ENCODE measurements at regions not wholly inside any gene's neighbourhood (a gene's known extent, or its start where the extent isn't known, plus 50 kb on each side); places are given as distances from the start of the nearest gene placed in this dataset.

DNA sequence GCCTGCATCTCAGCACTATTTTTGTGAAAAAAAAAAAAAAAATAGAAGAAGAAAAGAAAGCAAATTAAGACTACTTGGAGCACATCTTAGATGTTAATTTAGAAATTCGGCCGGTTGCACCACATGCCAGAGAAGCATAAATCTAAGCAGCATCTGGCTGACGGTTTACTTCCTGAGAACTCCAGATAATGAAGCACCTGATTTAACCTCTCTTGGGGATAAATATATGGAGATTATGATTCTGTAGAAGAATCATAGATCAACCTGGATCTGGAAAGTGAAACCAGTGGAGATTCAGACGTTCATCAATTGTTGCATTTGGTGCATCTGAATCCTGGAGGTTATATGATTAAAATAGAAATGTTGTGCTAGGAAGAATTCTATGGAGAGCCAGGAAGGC, 102.1 kb upstream of the SH3BP4 start:
- Histone ChIP-seq H4K91ac (ENCODE audit: insufficient read length, low read depth, low read length) (no peak overlapping the region), H4K8ac (replicated peaks; ENCODE audit: insufficient read length, low read depth, low read length) (no peak overlapping the region), H2BK20ac (ENCODE audit: low read depth, low read length, poor library complexity, severe bottlenecking) (no peak overlapping the region), H3K27ac (ENCODE audit: insufficient read length, low read depth, low read length) (no peak overlapping the region), H3K23me2 (ENCODE audit: insufficient read length, low read depth, low read length, poor library complexity, severe bottlenecking) (no peaks in the 10 kb centered on the region), H2BK120ac (ENCODE audit: low read depth, low read length, poor library complexity, severe bottlenecking) (no peak overlapping the region), H3T11ph (ENCODE audit: low read length) (no peak overlapping the region), H3K56ac (ENCODE audit: insufficient read length, low read depth, low read length) (no peak overlapping the region), H3K79me1 (ENCODE audit: insufficient read depth, low read depth, low read length, poor library complexity, severe bottlenecking) (no peaks in the 10 kb centered on the region), H3K79me2 (ENCODE audit: insufficient read depth, low read length) (no peaks in the 10 kb centered on the region), H3K27me3 (ENCODE audit: insufficient read depth, low read length) (no peaks in the 10 kb centered on the region; the same call in 1 of the 2 replicates), H3K4me2 (ENCODE audit: insufficient read depth, insufficient read length, low read length) (no peak overlapping the region), H3K9me3 (ENCODE audit: control insufficient read depth, low read depth, low read length) (no peaks in the 10 kb centered on the region), H4K5ac (ENCODE audit: insufficient read length, low read depth, low read length) (no peak overlapping the region), H3K4ac (ENCODE audit: low read depth, low read length) (no peak overlapping the region), H2BK5ac (ENCODE audit: insufficient read length, low read length) (no peak overlapping the region), H3K4me1 (ENCODE audit: insufficient read depth, low read length) (peaks cover 4% of the 10 kb centered on the region; the same call in 1 of the 2 replicates), H3K9ac (ENCODE audit: extremely low read depth, insufficient read length, low read length) (no peak overlapping the region), H4K20me1 (ENCODE audit: control insufficient read depth, insufficient read depth, insufficient read length) (no peaks in the 10 kb centered on the region), H3K18ac (ENCODE audit: insufficient read length, low read depth, low read length) (no peak overlapping the region), H3K23ac (ENCODE audit: insufficient read length, low read depth, low read length) (no peak overlapping the region), H2AFZ (ENCODE audit: low read length) (no peak overlapping the region), H3K14ac (ENCODE audit: insufficient read depth, low read length) (no peak overlapping the region), H2BK12ac (ENCODE audit: insufficient read length, low read depth, low read length) (no peak overlapping the region), H2BK15ac (ENCODE audit: low read depth, low read length) (no peak overlapping the region), H2AK5ac (ENCODE audit: insufficient read length, low read length) (no peak overlapping the region)
- no peak overlapping the region for H3K27ac Mint-ChIP-seq
- no peak overlapping the region for H3K4me3 Mint-ChIP-seq
- no peaks in the 10 kb centered on the region; the same call in 1 of the 2 replicates for H3K27me3 Mint-ChIP-seq (ENCODE audit: low read depth)
- TF ChIP-seq CTCF (conservative IDR thresholded peaks at IDR 0.05), result no peak
- DNase-seq, result no peak
- peaks cover 19 to 25% of the 10 kb centered on the region in 2 experiments for H3K4me1 Mint-ChIP-seq
- H3K36me3 Mint-ChIP-seq (ENCODE audit: insufficient read depth in 1 of 3, low read depth in 3 of 3), result peaks cover 0 to 8% (median 5%) of the 10 kb centered on the region in 3 experiments; a peak in 6 of 7 replicates
- H3K9me3 Mint-ChIP-seq, result peaks cover 0 to 4% of the 10 kb centered on the region in 2 experiments; a peak in 1 of 5 replicates
- WGBS (ENCODE audit: extremely low coverage, insufficient read length, low lambda C conversion rate), result no CpG with 5 or more reads among the region's 4 CpGs
